C4-2B (cell line): ENCODE measurements at regions not wholly inside any gene's neighbourhood (a gene's known extent, or its start where the extent isn't known, plus 50 kb on each side); places are given as distances from the start of the nearest gene placed in this dataset.

Source experiments
- H3K27ac ChIP-seq: fragments of 450-650 bp; 2 replicates; pipeline ENCODE4 v1.5.1; 2017
- ZFX ChIP-seq: fragments of 450-650 bp; IDR thresholded peaks from 2 replicates; pipeline ENCODE4 v1.6.1; 2017
- TF ChIP-seq, protein P1 (sequence below): fragments of 450-650 bp; conservative IDR thresholded peaks from 2 replicates; pipeline ENCODE4 v1.5.1; 2017; ENCODE audit warnings: mild to moderate bottlenecking

- TF ChIP-seq, protein P1, sequence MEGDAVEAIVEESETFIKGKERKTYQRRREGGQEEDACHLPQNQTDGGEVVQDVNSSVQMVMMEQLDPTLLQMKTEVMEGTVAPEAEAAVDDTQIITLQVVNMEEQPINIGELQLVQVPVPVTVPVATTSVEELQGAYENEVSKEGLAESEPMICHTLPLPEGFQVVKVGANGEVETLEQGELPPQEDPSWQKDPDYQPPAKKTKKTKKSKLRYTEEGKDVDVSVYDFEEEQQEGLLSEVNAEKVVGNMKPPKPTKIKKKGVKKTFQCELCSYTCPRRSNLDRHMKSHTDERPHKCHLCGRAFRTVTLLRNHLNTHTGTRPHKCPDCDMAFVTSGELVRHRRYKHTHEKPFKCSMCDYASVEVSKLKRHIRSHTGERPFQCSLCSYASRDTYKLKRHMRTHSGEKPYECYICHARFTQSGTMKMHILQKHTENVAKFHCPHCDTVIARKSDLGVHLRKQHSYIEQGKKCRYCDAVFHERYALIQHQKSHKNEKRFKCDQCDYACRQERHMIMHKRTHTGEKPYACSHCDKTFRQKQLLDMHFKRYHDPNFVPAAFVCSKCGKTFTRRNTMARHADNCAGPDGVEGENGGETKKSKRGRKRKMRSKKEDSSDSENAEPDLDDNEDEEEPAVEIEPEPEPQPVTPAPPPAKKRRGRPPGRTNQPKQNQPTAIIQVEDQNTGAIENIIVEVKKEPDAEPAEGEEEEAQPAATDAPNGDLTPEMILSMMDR: no peak
- TF ChIP-seq ZFX: no peak
- no peak overlapping the region for H3K27ac ChIP-seq
These were observed 81.7 kb downstream of the LINC00237 start for GRCh38 chr20:21024420-21024819.

DNA sequence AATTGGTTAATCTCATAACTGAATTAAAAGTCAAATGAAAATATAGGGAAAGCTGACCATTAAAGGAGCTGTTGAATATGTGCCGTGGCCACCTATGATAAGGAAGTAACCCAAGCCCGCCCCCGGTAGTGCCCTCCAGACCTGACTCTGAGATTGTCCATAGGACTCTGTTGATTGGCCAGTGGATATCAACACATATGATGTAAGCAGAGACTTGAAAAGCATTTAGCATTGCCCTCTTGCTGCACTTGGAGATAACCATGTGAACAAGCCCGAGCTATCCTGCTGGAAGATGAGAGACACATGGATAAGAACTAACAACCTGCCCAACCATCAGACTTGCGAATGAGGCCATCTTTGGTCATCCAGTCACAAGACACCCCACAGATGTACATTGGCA, 83.2 kb downstream of the LINC00237 start:
- no peak overlapping the region for H3K27ac ChIP-seq
- TF ChIP-seq, protein P1: no peak
- no peak for TF ChIP-seq ZFX

DNA sequence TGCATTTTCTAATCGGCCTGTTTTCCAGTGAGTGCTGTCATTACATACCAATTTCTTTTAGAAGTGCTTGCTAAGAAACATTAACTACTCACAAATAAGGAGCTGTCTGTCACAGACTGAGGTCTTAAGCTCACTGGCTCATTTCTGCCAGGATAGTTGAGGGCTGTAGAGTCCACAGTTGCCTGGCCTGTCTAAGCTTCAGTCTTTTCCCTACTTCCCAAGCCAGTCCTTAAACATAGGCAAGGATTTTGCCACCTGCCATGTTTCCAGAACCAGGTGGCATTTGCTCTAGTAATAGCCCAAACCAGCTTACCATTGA, 84.7 kb downstream of the LINC00237 start:
- H3K27ac ChIP-seq: no peak overlapping the region
- no peak for TF ChIP-seq ZFX
- TF ChIP-seq, protein P1: no peak

GRCh38 chr20:21020659-21021471, 85.3 kb downstream of the LINC00237 start:
- H3K27ac ChIP-seq: no peak overlapping the region
- TF ChIP-seq, protein P1: no peak
- TF ChIP-seq ZFX: no peak

- TF ChIP-seq, protein P1: no peak
- no peak for TF ChIP-seq ZFX
- H3K27ac ChIP-seq: no peak overlapping the region
These were observed 86.1 kb downstream of the LINC00237 start for GRCh38 chr20:21019814-21020658.

DNA sequence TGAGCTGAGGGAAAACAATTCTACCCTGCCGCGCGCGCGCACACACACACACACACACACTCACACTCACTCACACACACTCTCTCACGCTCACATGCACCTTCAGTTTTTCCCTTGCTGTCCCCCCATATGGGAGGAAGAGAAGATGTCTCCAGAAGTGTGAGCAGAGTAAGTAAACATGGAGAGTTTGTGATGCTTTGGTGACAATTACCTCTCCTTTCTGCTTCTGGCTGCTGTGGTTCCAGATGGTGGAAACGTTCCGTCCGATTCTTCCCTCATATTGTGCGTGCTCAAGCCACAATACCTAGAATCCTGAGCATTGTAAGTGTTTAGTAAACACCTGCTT, 86.7 kb downstream of the LINC00237 start:
- no peak overlapping the region for H3K27ac ChIP-seq
- TF ChIP-seq ZFX: no peak
- TF ChIP-seq, protein P1: no peak

- H3K27ac ChIP-seq: no peak overlapping the region
- TF ChIP-seq, protein P1: no peak
- no peak for TF ChIP-seq ZFX
These were observed 87.6 kb downstream of the LINC00237 start for GRCh38 chr20:21018576-21018975.
